GM06990 (cell line): ENCODE measurements at regions not wholly inside any gene's neighbourhood (a gene's known extent, or its start where the extent isn't known, plus 50 kb on each side); places are given as distances from the start of the nearest gene placed in this dataset.
"Not testable (repeated sequence)": the region's sequence is repeated elsewhere in the genome, so short reads cannot be mapped to it uniquely, and the experiment has no call there.

Experiments used
- DNase-seq: peaks from one replicate; pipeline ENCODE4 v3.0.0-alpha.2; 2011; ENCODE audit not compliant: insufficient read length; ENCODE audit errors: extremely low read depth
- H3K27me3 ChIP-seq: replicated peaks from 2 replicates; pipeline ENCODE4 v1.6.0; 2011; ENCODE audit warnings: low read length; ENCODE audit not compliant: control insufficient read depth, insufficient read depth
- H3K36me3 ChIP-seq: 2 replicates; pipeline ENCODE4 v1.5.1; 2011; ENCODE audit warnings: low read length; ENCODE audit not compliant: control insufficient read depth, insufficient read depth
- H3K4me3 ChIP-seq: replicated peaks from 2 replicates; pipeline ENCODE4 v1.5.1; 2011; ENCODE audit warnings: low read depth, mild to moderate bottlenecking, control low read depth, low read length
- CTCF ChIP-seq: IDR thresholded peaks from 2 replicates; pipeline ENCODE4 v1.5.1; 2011; ENCODE audit warnings: low read length, control low read depth, mild to moderate bottlenecking, inconsistent platforms; ENCODE audit not compliant: insufficient read depth, poor library complexity, severe bottlenecking

- Histone ChIP-seq H3K27me3 (no peaks in the 10 kb centered on the region; the same call in 1 of the 2 replicates), H3K4me3 (no peak overlapping the region), H3K36me3 (no peaks in the 10 kb centered on the region)
- no peak for TF ChIP-seq CTCF
- DNase-seq = no peak
These were observed 324.2 kb downstream of the SEC16B start for GRCh38 chr1:177645491-177646190.

DNA sequence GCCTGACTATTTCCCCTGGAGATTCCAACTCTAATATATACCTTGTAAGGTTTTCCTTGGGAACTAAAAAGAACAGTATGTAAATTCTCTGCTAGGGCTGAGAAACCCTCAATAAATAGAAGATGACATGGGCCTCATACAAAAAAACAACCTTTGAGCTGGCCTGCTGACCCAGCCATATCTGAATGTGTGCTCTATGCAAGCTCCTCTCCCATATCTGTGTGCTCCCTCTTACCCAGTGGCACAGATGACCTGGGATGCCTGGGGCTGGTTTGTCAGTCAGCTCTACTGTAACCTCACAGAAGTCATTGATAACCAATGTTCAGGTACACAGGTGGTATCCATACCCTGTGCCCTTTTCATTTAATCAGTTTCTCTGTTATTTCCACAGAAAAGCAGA, 329.2 kb downstream of the SEC16B start:
- Histone ChIP-seq H3K4me3 (no peak overlapping the region), H3K27me3 (no peaks in the 10 kb centered on the region), H3K36me3 (no peaks in the 10 kb centered on the region)
- DNase-seq = no peak
- no peak for TF ChIP-seq CTCF

DNA sequence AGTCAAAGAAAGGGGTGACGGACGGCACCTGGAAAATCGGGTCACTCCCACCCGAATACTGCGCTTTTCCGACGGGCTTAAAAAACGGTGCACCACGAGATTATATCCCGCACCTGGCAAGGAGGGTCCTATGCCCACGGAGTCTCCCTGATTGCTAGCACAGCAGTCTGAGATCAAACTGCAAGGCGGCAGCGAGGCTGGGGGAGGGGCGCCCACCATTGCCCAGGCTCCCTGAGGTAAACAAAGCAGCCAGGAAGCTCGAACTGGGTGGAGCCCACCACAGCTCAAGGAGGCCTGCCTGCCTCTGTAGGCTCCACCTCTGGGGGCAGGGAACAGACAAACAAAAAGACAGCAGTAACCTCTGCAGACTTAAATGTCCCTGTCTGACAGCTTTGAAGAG, 335.7 kb downstream of the SEC16B start:
- not testable (repeated sequence) for H3K4me3 ChIP-seq, DNase-seq, H3K36me3 ChIP-seq, H3K27me3 ChIP-seq

GRCh38 chr1:177632923-177633615, 336.8 kb downstream of the SEC16B start:
- DNase-seq = no peak
- no peak for TF ChIP-seq CTCF
- H3K4me3 ChIP-seq = no peak overlapping the region
- no peaks in the 10 kb centered on the region for H3K27me3 ChIP-seq
- no peaks in the 10 kb centered on the region for H3K36me3 ChIP-seq

- Histone ChIP-seq H3K27me3 (no peaks in the 10 kb centered on the region), H3K36me3 (no peaks in the 10 kb centered on the region), H3K4me3 (no peak overlapping the region)
- no peak for DNase-seq
- TF ChIP-seq CTCF = no peak
These were observed 338.1 kb downstream of the SEC16B start for GRCh38 chr1:177631770-177632169.

DNA sequence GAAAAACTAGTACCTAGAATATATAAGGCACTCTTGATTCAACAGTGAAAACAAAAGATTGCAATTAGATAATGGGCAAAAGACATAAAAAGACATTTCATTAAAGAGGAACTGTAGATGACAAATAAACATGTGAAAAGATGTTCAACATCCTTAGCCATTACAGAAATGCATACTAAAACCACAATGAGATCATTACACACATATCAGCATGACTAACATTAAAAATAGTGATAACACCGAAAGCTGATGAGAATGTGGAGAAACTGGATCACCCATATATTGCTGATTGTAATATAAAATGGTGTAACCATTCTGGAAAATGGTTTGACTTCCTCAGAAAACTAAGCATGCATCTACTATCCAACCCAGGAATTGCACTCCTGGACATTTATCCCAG, 340.3 kb downstream of the SEC16B start:
- Histone ChIP-seq H3K27me3 (no peaks in the 10 kb centered on the region), H3K4me3 (no peak overlapping the region), H3K36me3 (no peaks in the 10 kb centered on the region)
- DNase-seq = no peak
- no peak for TF ChIP-seq CTCF
